Keratinocyte (primary cell): ENCODE measurements at regions not wholly inside any gene's neighbourhood (a gene's known extent, or its start where the extent isn't known, plus 50 kb on each side); places are given as distances from the start of the nearest gene placed in this dataset.

ENCODE experiments used
- DNase-seq: peaks from one replicate; pipeline ENCODE4 v3.0.0-alpha.2; 2011; ENCODE audit warnings: low read depth, missing footprints, low spot score
- FAIRE-seq: peaks from 2 replicates; lab custom pipeline; 2011; peaks lifted over from hg19 to GRCh38; lab: Jason Lieb, UNC
- H2AFZ ChIP-seq: 2 replicates; pipeline ENCODE4 v1.6.0; 2012; ENCODE audit warnings: low read length, control low read depth, inconsistent platforms; ENCODE audit not compliant: control insufficient read depth
- H3K27ac ChIP-seq: 2 replicates; pipeline ENCODE4 v1.5.1; 2011; ENCODE audit warnings: low read length; ENCODE audit not compliant: control insufficient read depth, insufficient read depth
- H3K27me3 ChIP-seq: 3 replicates; pipeline ENCODE4 v1.6.0; 2011; ENCODE audit warnings: low read length; ENCODE audit not compliant: control insufficient read depth, insufficient read depth; ENCODE audit errors: extremely low read depth
- H3K36me3 ChIP-seq, 2 experiments: 2 replicates in 1 of 2; 3 replicates in 1 of 2; pipeline ENCODE4 v1.5.1; 2011; ENCODE audit warnings: low read length in 2 of 2, mild to moderate bottlenecking in 1 of 2; ENCODE audit not compliant: control insufficient read depth in 2 of 2, insufficient read depth in 2 of 2; ENCODE audit errors: extremely low read depth in 1 of 2
- H3K4me1 ChIP-seq: 3 replicates; pipeline ENCODE4 v1.5.1; 2011; ENCODE audit warnings: low read length; ENCODE audit not compliant: control insufficient read depth, insufficient read depth; ENCODE audit errors: extremely low read depth
- H3K4me2 ChIP-seq: 3 replicates; pipeline ENCODE4 v1.6.0; 2011; ENCODE audit warnings: low read depth, low read length; ENCODE audit not compliant: control insufficient read depth, insufficient read depth; ENCODE audit errors: extremely low read depth
- H3K4me3 ChIP-seq, 3 experiments: fragments of 200-600 bp in 1 of 3; sonication (generic) in 1 of 3; 2 replicates in 2 of 3; 3 replicates in 1 of 3; pipeline ENCODE4 v1.5.1; 2011 to 2016; ENCODE audit warnings: low read length in 3 of 3, mild to moderate bottlenecking in 3 of 3, control low read depth in 2 of 3, inconsistent platforms in 1 of 3, low read depth in 1 of 3, mixed read lengths in 1 of 3, mixed run types in 1 of 3, moderate library complexity in 1 of 3; ENCODE audit not compliant: control insufficient read depth in 2 of 3, insufficient read depth in 2 of 3; ENCODE audit errors: extremely low read depth in 1 of 3
- H3K79me2 ChIP-seq: 2 replicates; pipeline ENCODE4 v1.6.0; 2012; ENCODE audit warnings: low read length; ENCODE audit not compliant: control insufficient read depth, insufficient read depth
- H3K9ac ChIP-seq: 3 replicates; pipeline ENCODE4 v1.6.0; 2011; ENCODE audit warnings: low read length; ENCODE audit not compliant: control insufficient read depth, insufficient read depth; ENCODE audit errors: extremely low read depth
- H3K9me1 ChIP-seq: 3 replicates; pipeline ENCODE4 v1.6.0; 2011; ENCODE audit warnings: low read length; ENCODE audit not compliant: control insufficient read depth, insufficient read depth; ENCODE audit errors: extremely low read depth
- H3K9me3 ChIP-seq: 2 replicates; pipeline ENCODE4 v1.5.1; 2012; ENCODE audit warnings: low read depth, low read length; ENCODE audit not compliant: control insufficient read depth
- H4K20me1 ChIP-seq: 3 replicates; pipeline ENCODE4 v1.6.0; 2011; ENCODE audit warnings: low read length; ENCODE audit not compliant: control insufficient read depth, insufficient read depth; ENCODE audit errors: extremely low read depth
- EZH2 ChIP-seq: IDR thresholded peaks from one replicate; pipeline ENCODE4 v1.6.1; 2012; ENCODE audit warnings: inconsistent platforms, mild to moderate bottlenecking, low read length, moderate library complexity
- dilution Hi-C: fragments of 300-500 bp; cut with MboI; formaldehyde crosslinking; loops from one replicate; pipeline ENCODE4 v1.7.0; 2020; ENCODE audit warnings: low sequenced_read_pairs; ENCODE audit not compliant: extremely low pct_ligation_motif_present
- TF ChIP-seq, protein P1 (sequence below), 3 experiments: IDR thresholded peaks in 1 of 3; conservative IDR thresholded peaks in 1 of 3; optimal IDR thresholded peaks in 1 of 3; 2 replicates in 2 of 3; 3 replicates in 1 of 3; pipeline versions ENCODE3 to v1.5.1; 2011; ENCODE audit warnings: low read length in 3 of 3, mild to moderate bottlenecking in 3 of 3, moderate library complexity in 2 of 3, control low read depth in 1 of 3, inconsistent platforms in 1 of 3; ENCODE audit not compliant: insufficient read depth in 2 of 3; ENCODE audit errors: extremely low read depth in 1 of 3

DNA sequence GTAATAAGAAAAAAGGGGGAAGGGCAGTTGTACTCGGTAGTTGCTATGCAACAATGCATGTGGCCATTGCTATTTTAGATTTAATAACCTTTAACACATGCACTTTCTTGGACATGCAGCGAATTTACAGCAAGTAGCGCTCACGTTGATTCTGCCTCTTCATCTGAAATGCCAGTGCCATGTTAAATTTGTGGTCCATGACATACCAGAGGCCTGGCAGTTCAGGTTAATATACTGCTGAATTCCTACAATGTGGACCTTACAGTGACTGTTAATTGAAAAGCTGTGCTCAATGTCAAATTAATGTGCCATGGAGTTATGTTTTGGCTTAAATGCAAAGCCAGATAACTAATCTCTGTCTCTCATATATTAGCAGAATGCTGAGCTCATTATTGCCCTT is 699.7 kb downstream of the DOK5 start:
- FAIRE-seq (no peak), DNase-seq (no peak)
- Histone ChIP-seq H3K9me1 (no peaks in the 10 kb centered on the region), H4K20me1 (no peaks in the 10 kb centered on the region), H3K36me3 (no peaks in the 10 kb centered on the region), H3K9me3 (no peaks in the 10 kb centered on the region), H3K27me3 (no peaks in the 10 kb centered on the region), H3K4me2 (no peak overlapping the region), H3K79me2 (no peaks in the 10 kb centered on the region), H3K4me1 (peaks cover 10% of the 10 kb centered on the region), H3K9ac (no peak overlapping the region), H3K4me3 (no peak overlapping the region), H2AFZ (no peak overlapping the region), H3K27ac (no peak overlapping the region)
- TF ChIP-seq, protein P1, sequence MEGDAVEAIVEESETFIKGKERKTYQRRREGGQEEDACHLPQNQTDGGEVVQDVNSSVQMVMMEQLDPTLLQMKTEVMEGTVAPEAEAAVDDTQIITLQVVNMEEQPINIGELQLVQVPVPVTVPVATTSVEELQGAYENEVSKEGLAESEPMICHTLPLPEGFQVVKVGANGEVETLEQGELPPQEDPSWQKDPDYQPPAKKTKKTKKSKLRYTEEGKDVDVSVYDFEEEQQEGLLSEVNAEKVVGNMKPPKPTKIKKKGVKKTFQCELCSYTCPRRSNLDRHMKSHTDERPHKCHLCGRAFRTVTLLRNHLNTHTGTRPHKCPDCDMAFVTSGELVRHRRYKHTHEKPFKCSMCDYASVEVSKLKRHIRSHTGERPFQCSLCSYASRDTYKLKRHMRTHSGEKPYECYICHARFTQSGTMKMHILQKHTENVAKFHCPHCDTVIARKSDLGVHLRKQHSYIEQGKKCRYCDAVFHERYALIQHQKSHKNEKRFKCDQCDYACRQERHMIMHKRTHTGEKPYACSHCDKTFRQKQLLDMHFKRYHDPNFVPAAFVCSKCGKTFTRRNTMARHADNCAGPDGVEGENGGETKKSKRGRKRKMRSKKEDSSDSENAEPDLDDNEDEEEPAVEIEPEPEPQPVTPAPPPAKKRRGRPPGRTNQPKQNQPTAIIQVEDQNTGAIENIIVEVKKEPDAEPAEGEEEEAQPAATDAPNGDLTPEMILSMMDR (optimal IDR thresholded peaks at IDR 0.05 in 1 of 3, IDR thresholded peaks at IDR 0.05 in 1 of 3, conservative IDR thresholded peaks at IDR 0.05 in 1 of 3; ENCODE audit: extremely low read depth in 1 of 3, insufficient read depth in 2 of 3, low read length in 3 of 3) = no peak
- no peak for TF ChIP-seq EZH2
- dilution Hi-C loops = no loop called here

DNA sequence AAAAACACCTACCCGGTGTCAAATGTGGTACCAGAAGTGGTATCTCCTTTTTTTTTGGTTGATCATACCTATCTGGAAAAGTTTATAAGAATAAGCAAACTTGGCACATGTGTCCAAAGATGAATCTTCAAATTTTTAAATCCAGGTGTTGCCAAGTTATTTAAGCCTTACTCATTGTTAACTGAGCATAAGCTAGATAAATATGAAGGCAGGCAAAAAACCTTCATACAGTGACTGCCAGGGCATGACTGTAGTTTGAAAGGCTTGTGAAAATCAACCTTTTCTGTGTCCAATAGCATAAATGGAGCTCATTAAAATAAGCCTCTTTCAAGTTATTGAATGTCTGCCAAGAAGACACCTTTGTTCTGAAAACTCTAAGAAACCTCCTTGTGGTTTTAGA is 699.2 kb downstream of the DOK5 start:
- H3K79me2 ChIP-seq = no peaks in the 10 kb centered on the region
- dilution Hi-C loops = no loop called here
- no peak overlapping the region for H3K4me2 ChIP-seq
- H4K20me1 ChIP-seq = no peaks in the 10 kb centered on the region
- H3K27me3 ChIP-seq = no peaks in the 10 kb centered on the region
- no peak for TF ChIP-seq EZH2
- TF ChIP-seq, protein P1 (optimal IDR thresholded peaks at IDR 0.05 in 1 of 3, IDR thresholded peaks at IDR 0.05 in 1 of 3, conservative IDR thresholded peaks at IDR 0.05 in 1 of 3; ENCODE audit: extremely low read depth in 1 of 3, insufficient read depth in 2 of 3, low read length in 3 of 3) = no peak
- FAIRE-seq (no peak), DNase-seq (no peak)
- H3K4me1 ChIP-seq = peaks cover 10% of the 10 kb centered on the region
- no peak overlapping the region for H3K9ac ChIP-seq
- no peak overlapping the region for H2AFZ ChIP-seq
- no peaks in the 10 kb centered on the region for H3K9me3 ChIP-seq
- H3K27ac ChIP-seq = no peak overlapping the region
- no peaks in the 10 kb centered on the region for H3K36me3 ChIP-seq
- H3K9me1 ChIP-seq = no peaks in the 10 kb centered on the region
- no peak overlapping the region for H3K4me3 ChIP-seq
